Chondrocyte (in vitro differentiated cells): ENCODE measurements at regions not wholly inside any gene's neighbourhood (a gene's known extent, or its start where the extent isn't known, plus 50 kb on each side); places are given as distances from the start of the nearest gene placed in this dataset.

Experiments used
- DNase-seq: peaks from one replicate; pipeline ENCODE4 v3.0.0; 2021; ENCODE audit warnings: mixed read lengths, low spot score
- H3K27ac Mint-ChIP-seq: one replicate; pipeline ENCODE4 v1.8.0; 2021; ENCODE audit warnings: mild to moderate bottlenecking, moderate library complexity, mixed read lengths; ENCODE audit not compliant: unreplicated experiment
- H3K27me3 Mint-ChIP-seq: 2 replicates; pipeline ENCODE4 v1.8.0; 2021; ENCODE audit warnings: low read depth, mixed read lengths
- H3K36me3 Mint-ChIP-seq: 2 replicates; pipeline ENCODE4 v1.8.0; 2021; ENCODE audit warnings: low read depth, mixed read lengths
- H3K4me1 Mint-ChIP-seq: 2 replicates; pipeline ENCODE4 v1.8.0; 2021; ENCODE audit warnings: low read depth, mild to moderate bottlenecking, mixed read lengths
- H3K4me3 Mint-ChIP-seq: one replicate; pipeline ENCODE4 v1.8.0; 2021; ENCODE audit warnings: mild to moderate bottlenecking, moderate library complexity, mixed read lengths; ENCODE audit not compliant: unreplicated experiment
- H3K9me3 Mint-ChIP-seq: 2 replicates; pipeline ENCODE4 v1.8.0; 2021; ENCODE audit warnings: low read depth, mixed read lengths
- CTCF ChIP-seq: fragments of 200-600 bp; sonication (generic); IDR thresholded peaks from 2 replicates; pipeline ENCODE4 v1.5.0; 2021; ENCODE audit warnings: antibody characterized with exemption, mild to moderate bottlenecking, moderate library complexity

- no peak for DNase-seq
- H3K4me3 Mint-ChIP-seq, result no peak overlapping the region
- TF ChIP-seq CTCF, result no peak
- H3K4me1 Mint-ChIP-seq, result peaks cover 54% of the 10 kb centered on the region
- H3K36me3 Mint-ChIP-seq, result no peaks in the 10 kb centered on the region
- no peaks in the 10 kb centered on the region for H3K27me3 Mint-ChIP-seq
- H3K9me3 Mint-ChIP-seq, result peaks cover 9% of the 10 kb centered on the region
- peak overlapping the region; percentile 82 for H3K27ac Mint-ChIP-seq
These were observed 59.2 kb upstream of the IL1R1 start for GRCh38 chr2:102083393-102083703.

DNA sequence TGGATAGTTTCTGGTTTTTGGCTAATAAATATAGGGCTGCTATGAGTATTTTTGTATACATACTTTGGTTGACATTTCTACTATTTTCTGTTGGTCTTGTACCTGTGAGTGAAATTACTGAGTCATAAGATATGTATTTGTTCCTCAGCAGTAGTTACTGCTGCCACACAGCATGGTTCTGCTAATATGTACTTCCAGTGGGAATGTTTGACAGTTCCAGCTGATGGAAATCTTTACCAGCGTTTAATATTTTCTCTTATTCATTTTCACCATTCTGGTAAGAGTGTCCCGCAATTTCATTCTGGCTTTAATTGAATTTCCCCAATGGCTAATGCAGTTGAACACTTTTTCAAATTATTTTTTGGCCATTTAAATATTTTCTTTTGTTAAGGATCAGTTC lies 57.9 kb upstream of the IL1R1 start:
- no peaks in the 10 kb centered on the region for H3K27me3 Mint-ChIP-seq
- no peak for TF ChIP-seq CTCF
- H3K9me3 Mint-ChIP-seq, result peaks cover 9% of the 10 kb centered on the region
- H3K4me1 Mint-ChIP-seq, result peaks cover 54% of the 10 kb centered on the region
- H3K27ac Mint-ChIP-seq, result no peak overlapping the region
- DNase-seq, result no peak
- H3K36me3 Mint-ChIP-seq, result no peaks in the 10 kb centered on the region
- no peak overlapping the region for H3K4me3 Mint-ChIP-seq

DNA sequence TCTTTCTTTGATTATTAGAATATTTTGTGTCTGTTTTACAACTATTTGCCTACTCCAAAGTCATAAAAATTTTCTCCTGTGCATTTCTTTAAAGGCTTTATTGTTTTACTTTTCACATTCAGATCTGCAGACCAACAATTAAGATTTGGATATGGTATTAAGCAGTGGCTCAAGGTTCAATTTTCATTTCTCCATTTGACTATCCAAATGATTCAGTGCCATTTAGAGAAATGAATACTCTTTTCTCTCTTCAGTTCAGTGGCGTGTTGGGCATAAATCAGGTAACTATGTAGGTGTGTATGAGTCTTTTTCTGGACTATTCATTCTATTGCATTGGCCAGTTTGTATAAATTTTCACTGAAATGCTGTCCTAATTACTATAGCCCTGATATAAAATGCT lies 57.3 kb upstream of the IL1R1 start:
- Mint-ChIP-seq H3K27me3 (no peaks in the 10 kb centered on the region), H3K27ac (no peak overlapping the region)
- no peak for TF ChIP-seq CTCF

DNA sequence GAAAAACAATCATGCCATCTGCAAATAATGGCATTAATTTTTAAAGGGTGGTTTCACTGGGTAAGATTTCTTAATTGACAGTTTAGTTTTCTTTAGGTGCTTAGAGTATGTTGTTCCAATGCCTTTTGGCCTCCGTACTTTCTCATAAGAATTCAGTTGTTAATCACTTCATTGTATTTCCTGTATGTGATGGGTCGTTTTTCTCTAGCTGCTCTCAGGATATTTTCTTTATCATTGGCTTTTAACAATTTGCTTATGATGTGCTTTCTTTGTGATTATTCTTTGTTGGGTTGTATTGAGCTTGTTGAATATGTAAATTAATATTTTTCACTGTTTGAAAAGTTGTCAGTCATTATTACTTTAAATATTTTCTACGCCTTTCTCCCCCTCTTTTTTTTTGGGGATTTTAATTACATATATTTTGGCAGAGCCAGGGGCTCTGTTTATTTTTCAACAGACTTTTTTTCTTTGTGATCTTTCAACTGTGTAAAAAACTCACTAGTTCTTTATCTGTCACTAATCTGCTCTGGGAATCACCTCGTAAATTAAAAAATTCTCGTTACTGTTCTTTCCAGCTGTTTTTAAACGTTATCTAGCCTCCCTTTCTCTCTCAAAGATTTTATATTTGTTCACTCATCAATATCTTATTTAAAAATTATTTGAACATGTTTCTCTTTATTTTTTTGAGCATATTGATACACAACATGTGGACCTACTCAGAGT lies 56.2 kb upstream of the IL1R1 start:
- no peak for DNase-seq
- Mint-ChIP-seq H3K4me1 (peaks cover 44% of the 10 kb centered on the region), H3K27me3 (no peaks in the 10 kb centered on the region), H3K9me3 (peaks cover 13% of the 10 kb centered on the region), H3K36me3 (no peaks in the 10 kb centered on the region), H3K27ac (peak overlapping the region; percentile 73), H3K4me3 (no peak overlapping the region)
- TF ChIP-seq CTCF, result no peak

More for the DNA sequence above, 57.3 kb upstream of the IL1R1 start:
- Mint-ChIP-seq H3K36me3 (no peaks in the 10 kb centered on the region), H3K9me3 (peaks cover 9% of the 10 kb centered on the region), H3K4me3 (no peak overlapping the region), H3K4me1 (peaks cover 51% of the 10 kb centered on the region)
- DNase-seq, result no peak

DNA sequence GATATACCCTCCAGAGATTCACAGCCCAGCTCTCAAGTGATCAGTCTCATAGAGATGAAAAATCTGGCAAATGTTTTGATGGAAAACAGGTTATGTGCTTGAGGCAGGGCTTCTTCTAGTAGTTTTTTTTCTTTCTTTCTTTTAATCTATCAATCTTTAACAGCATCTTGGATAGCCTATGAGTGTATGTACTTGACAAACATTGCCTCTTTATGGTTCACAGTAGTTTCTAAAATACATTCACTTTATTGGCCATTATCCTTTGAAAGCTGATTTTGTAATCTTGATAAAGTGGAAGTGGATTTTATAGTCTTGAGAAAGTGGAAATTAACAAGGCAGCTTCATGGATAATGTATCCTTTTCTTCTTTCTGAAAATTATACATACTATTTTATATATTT lies 51.4 kb upstream of the IL1R1 start:
- Mint-ChIP-seq H3K4me1 (peaks cover 10% of the 10 kb centered on the region), H3K4me3 (no peak overlapping the region), H3K27me3 (no peaks in the 10 kb centered on the region), H3K27ac (no peak overlapping the region), H3K9me3 (peaks cover 13% of the 10 kb centered on the region), H3K36me3 (no peaks in the 10 kb centered on the region)
- no peak for DNase-seq
- no peak for TF ChIP-seq CTCF
